ENCODE measurements at regions not wholly inside any gene's neighbourhood (a gene's known extent, or its start where the extent isn't known, plus 50 kb on each side); places are given as distances from the start of the nearest gene placed in this dataset.

DNA sequence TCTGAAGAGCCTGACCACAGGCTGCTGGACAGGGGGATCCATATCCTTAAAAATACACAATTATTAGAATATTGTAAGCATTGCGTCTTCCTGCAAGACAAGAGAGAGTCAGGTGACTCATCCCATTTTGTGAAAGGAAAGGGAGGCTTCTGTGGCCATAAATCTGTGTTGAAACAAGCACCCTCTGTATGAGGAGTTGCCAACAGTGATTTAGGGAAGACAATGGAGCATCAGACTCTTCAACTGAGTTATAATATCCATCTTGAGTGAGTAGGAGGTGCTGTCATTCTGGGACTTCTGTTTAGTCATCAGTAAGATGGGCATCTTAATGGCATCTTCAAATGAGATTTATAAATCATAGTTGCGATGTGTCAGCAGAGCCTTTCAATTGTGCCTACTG, 554.5 kb downstream of the AACS start:
- H3K79me2 ChIP-seq (ENCODE audit: low read length), result no peaks in the 10 kb centered on the region
- H3K36me3 ChIP-seq (ENCODE audit: insufficient read depth, low read length), result no peaks in the 10 kb centered on the region
- no peaks in the 10 kb centered on the region for H3K9me2 ChIP-seq (replicated peaks; ENCODE audit: insufficient read depth, low read length)
- H2AFZ ChIP-seq (ENCODE audit: low read length), result no peak overlapping the region
- no peaks in the 10 kb centered on the region for H3K9me3 ChIP-seq (ENCODE audit: low read length)
- H3K4me2 ChIP-seq (ENCODE audit: low read depth, low read length, poor library complexity, severe bottlenecking), result no peak overlapping the region
- H4K20me1 ChIP-seq (ENCODE audit: insufficient read depth, low read depth, low read length), result no peaks in the 10 kb centered on the region
- no peak for DNase-seq
- H3K9ac ChIP-seq (ENCODE audit: low read length), result no peak overlapping the region
- H3K27me3 ChIP-seq (ENCODE audit: low read length), result no peaks in the 10 kb centered on the region
- H3K4me1 ChIP-seq (ENCODE audit: low read length), result peaks cover 3% of the 10 kb centered on the region
- no peak overlapping the region for H3K4me3 ChIP-seq (ENCODE audit: low read length)
- H3K27ac ChIP-seq (ENCODE audit: low read length), result no peak overlapping the region

DNA sequence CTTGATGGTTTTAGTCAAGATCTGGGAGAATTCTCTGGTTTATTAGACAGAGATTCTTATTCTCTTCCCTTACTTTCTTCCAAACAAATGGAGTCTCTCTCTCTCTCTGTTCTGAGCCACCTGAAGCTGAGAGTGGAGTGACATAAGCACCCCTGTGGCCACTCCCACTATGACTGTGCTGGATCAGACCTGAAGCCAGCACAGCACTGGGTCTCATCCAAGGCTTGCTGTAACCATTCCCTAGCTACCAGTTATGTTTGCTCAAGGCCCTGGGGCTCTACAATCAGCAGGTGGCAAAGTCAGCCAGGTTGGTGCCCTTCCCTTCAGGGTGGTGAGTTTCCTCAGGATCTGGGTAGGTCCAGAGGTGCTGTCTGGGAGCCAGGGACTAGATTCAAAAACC, 568.5 kb downstream of the AACS start:
- Histone ChIP-seq H3K79me2 (ENCODE audit: low read length) (no peaks in the 10 kb centered on the region), H3K27me3 (ENCODE audit: low read length) (no peaks in the 10 kb centered on the region), H2AFZ (ENCODE audit: low read length) (no peak overlapping the region), H3K4me1 (ENCODE audit: low read length) (peaks cover 2% of the 10 kb centered on the region), H3K27ac (ENCODE audit: low read length) (no peak overlapping the region), H3K36me3 (ENCODE audit: insufficient read depth, low read length) (no peaks in the 10 kb centered on the region), H3K9me2 (replicated peaks; ENCODE audit: insufficient read depth, low read length) (no peaks in the 10 kb centered on the region), H4K20me1 (ENCODE audit: insufficient read depth, low read depth, low read length) (no peaks in the 10 kb centered on the region), H3K4me3 (ENCODE audit: low read length) (no peak overlapping the region), H3K9ac (ENCODE audit: low read length) (no peak overlapping the region), H3K4me2 (ENCODE audit: low read depth, low read length, poor library complexity, severe bottlenecking) (no peak overlapping the region), H3K9me3 (ENCODE audit: low read length) (no peaks in the 10 kb centered on the region)
- DNase-seq, result no peak

DNA sequence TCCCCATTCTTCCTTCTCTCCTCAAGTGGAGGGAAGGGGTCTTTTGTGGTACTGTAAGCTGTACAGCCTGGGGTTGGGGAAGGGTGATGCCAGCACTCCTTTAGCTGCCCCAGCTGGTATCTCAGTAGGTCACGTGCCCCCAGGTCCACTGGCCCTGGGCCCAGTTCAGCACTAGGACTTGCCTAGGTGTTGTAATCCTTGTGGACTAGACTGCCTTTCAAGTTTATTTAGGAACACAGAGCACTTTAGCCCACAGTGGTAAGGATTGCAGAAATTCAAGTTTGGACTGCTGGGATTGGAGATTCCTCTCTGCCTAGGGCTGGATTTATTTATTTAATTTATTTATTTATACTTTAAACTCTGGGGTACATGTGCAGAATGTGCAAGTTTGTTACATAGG, 569.6 kb downstream of the AACS start:
- Histone ChIP-seq H3K36me3 (ENCODE audit: insufficient read depth, low read length) (no peaks in the 10 kb centered on the region), H3K79me2 (ENCODE audit: low read length) (no peaks in the 10 kb centered on the region), H3K4me3 (ENCODE audit: low read length) (no peak overlapping the region), H3K4me2 (ENCODE audit: low read depth, low read length, poor library complexity, severe bottlenecking) (no peak overlapping the region), H3K9me2 (replicated peaks; ENCODE audit: insufficient read depth, low read length) (no peaks in the 10 kb centered on the region), H3K27ac (ENCODE audit: low read length) (no peak overlapping the region), H3K9me3 (ENCODE audit: low read length) (no peaks in the 10 kb centered on the region), H3K27me3 (ENCODE audit: low read length) (no peaks in the 10 kb centered on the region), H2AFZ (ENCODE audit: low read length) (no peak overlapping the region), H3K9ac (ENCODE audit: low read length) (no peak overlapping the region), H4K20me1 (ENCODE audit: insufficient read depth, low read depth, low read length) (no peaks in the 10 kb centered on the region), H3K4me1 (ENCODE audit: low read length) (no peaks in the 10 kb centered on the region)
- DNase-seq, result no peak

DNA sequence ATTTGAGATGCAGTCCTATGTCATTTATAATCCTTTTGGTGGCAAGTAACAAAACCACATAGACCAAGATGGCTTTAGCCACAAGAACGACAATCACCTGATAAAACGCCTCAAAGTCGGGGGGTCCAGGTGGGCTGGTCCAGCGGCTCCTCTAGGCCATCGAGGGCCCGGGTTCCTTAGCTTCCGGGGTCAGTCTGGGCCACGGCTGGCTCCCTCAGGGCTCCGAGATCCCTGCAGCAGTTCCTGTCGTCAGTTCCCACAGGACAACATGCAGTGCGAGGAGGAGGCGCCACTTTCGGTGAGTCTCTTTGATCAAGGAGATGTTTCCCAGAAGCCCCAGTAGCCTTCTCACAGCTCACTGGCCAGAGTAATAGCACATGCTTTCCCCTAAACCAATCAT, 574.6 kb downstream of the AACS start:
- H3K4me3 ChIP-seq (ENCODE audit: low read length), result no peak overlapping the region

DNA sequence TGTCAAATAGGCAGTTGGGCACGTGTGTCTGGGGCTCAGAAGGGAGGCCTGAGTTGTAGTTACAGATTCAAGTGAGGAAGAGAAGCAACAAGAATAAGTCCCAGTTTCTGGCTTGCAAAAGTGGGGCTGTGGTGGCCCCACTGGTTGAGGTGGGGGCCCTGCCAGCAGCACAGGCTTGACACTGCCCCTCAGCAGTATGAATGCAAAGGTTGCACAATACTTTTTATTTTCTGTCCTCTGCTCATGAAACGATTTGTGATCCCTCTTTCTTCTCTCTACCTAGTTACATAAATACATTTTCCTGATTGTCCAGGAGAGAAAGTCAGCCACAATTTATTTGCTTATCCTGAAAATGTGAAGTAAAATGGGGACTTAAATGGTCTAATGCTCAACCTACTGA, 577.8 kb downstream of the AACS start:
- no peak overlapping the region for H3K27ac ChIP-seq (ENCODE audit: low read length)
- H4K20me1 ChIP-seq (ENCODE audit: insufficient read depth, low read depth, low read length), result no peaks in the 10 kb centered on the region
- no peak overlapping the region for H3K9ac ChIP-seq (ENCODE audit: low read length)
- H3K27me3 ChIP-seq (ENCODE audit: low read length), result no peaks in the 10 kb centered on the region
- no peaks in the 10 kb centered on the region for H3K9me2 ChIP-seq (replicated peaks; ENCODE audit: insufficient read depth, low read length)
- no peaks in the 10 kb centered on the region for H3K79me2 ChIP-seq (ENCODE audit: low read length)
- H3K36me3 ChIP-seq (ENCODE audit: insufficient read depth, low read length), result no peaks in the 10 kb centered on the region
- no peak for DNase-seq
- H3K4me1 ChIP-seq (ENCODE audit: low read length), result no peaks in the 10 kb centered on the region
- H3K9me3 ChIP-seq (ENCODE audit: low read length), result no peaks in the 10 kb centered on the region
- H3K4me2 ChIP-seq (ENCODE audit: low read depth, low read length, poor library complexity, severe bottlenecking), result no peak overlapping the region
- H2AFZ ChIP-seq (ENCODE audit: low read length), result no peak overlapping the region
- H3K4me3 ChIP-seq (ENCODE audit: low read length), result no peak overlapping the region

More for the DNA sequence above, 574.6 kb downstream of the AACS start:
- Histone ChIP-seq H3K4me2 (ENCODE audit: low read depth, low read length, poor library complexity, severe bottlenecking) (no peak overlapping the region), H3K9me3 (ENCODE audit: low read length) (no peaks in the 10 kb centered on the region), H4K20me1 (ENCODE audit: insufficient read depth, low read depth, low read length) (no peaks in the 10 kb centered on the region), H3K9ac (ENCODE audit: low read length) (no peak overlapping the region), H2AFZ (ENCODE audit: low read length) (no peak overlapping the region), H3K4me1 (ENCODE audit: low read length) (no peaks in the 10 kb centered on the region), H3K27me3 (ENCODE audit: low read length) (no peaks in the 10 kb centered on the region), H3K9me2 (replicated peaks; ENCODE audit: insufficient read depth, low read length) (no peaks in the 10 kb centered on the region), H3K36me3 (ENCODE audit: insufficient read depth, low read length) (no peaks in the 10 kb centered on the region), H3K79me2 (ENCODE audit: low read length) (no peaks in the 10 kb centered on the region), H3K27ac (ENCODE audit: low read length) (no peak overlapping the region)
- no peak for DNase-seq

DNA sequence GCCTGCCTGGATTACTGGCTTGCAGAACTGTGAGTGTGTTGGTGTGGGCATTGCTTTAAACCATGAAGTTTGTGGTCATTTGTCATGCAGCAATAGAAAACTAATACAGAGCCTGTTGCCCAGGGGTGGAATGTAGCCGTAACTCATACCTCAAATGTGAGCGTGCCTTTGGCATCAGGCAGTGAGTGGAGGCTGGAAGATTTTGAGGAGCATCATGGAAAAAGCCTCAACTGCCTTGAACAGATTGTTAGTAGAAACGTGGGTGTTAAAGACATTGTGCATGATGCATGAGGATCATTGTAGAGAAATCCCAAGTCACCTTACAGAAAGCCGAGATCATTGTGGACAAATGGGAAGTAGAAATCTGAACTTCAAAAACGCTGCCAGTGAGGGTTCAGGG, 580.5 kb downstream of the AACS start:
- Histone ChIP-seq H3K4me3 (ENCODE audit: low read length) (no peak overlapping the region), H3K9ac (ENCODE audit: low read length) (no peak overlapping the region), H3K36me3 (ENCODE audit: insufficient read depth, low read length) (no peaks in the 10 kb centered on the region), H3K27me3 (ENCODE audit: low read length) (no peaks in the 10 kb centered on the region), H2AFZ (ENCODE audit: low read length) (no peak overlapping the region), H3K9me3 (ENCODE audit: low read length) (no peaks in the 10 kb centered on the region), H4K20me1 (ENCODE audit: insufficient read depth, low read depth, low read length) (no peaks in the 10 kb centered on the region), H3K4me2 (ENCODE audit: low read depth, low read length, poor library complexity, severe bottlenecking) (no peak overlapping the region), H3K79me2 (ENCODE audit: low read length) (no peaks in the 10 kb centered on the region), H3K27ac (ENCODE audit: low read length) (no peak overlapping the region), H3K4me1 (ENCODE audit: low read length) (no peaks in the 10 kb centered on the region), H3K9me2 (replicated peaks; ENCODE audit: insufficient read depth, low read length) (no peaks in the 10 kb centered on the region)
- no peak for DNase-seq

DNA sequence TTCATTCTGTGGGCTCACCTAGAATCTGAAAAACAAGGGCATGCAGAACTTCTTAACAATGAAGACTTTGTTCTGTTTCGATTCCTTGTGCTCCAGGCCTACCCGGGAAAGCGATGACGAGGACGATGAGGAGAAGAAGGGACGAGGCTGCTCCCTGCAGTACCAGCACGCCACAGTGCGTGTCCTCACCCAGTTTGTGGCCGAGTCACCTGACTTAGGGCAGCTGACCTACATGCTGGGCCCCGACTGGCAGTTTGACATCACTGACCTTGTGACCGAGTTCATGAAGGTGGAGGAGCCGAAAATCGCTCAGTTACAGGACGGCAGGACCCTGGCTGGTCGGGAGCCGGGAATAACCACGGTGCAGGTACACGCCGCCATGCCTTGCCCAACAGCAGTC, 585.4 kb downstream of the AACS start:
- Histone ChIP-seq H2AFZ (ENCODE audit: low read length) (no peak overlapping the region), H3K27me3 (ENCODE audit: low read length) (no peaks in the 10 kb centered on the region; the same call in 1 of the 2 replicates), H3K4me3 (ENCODE audit: low read length) (no peak overlapping the region), H4K20me1 (ENCODE audit: insufficient read depth, low read depth, low read length) (no peaks in the 10 kb centered on the region), H3K79me2 (ENCODE audit: low read length) (no peaks in the 10 kb centered on the region), H3K9me3 (ENCODE audit: low read length) (no peaks in the 10 kb centered on the region), H3K27ac (ENCODE audit: low read length) (no peak overlapping the region), H3K36me3 (ENCODE audit: insufficient read depth, low read length) (no peaks in the 10 kb centered on the region), H3K4me2 (ENCODE audit: low read depth, low read length, poor library complexity, severe bottlenecking) (no peak overlapping the region), H3K9me2 (replicated peaks; ENCODE audit: insufficient read depth, low read length) (no peaks in the 10 kb centered on the region), H3K9ac (ENCODE audit: low read length) (no peak overlapping the region), H3K4me1 (ENCODE audit: low read length) (no peaks in the 10 kb centered on the region)
- no peak for DNase-seq

DNA sequence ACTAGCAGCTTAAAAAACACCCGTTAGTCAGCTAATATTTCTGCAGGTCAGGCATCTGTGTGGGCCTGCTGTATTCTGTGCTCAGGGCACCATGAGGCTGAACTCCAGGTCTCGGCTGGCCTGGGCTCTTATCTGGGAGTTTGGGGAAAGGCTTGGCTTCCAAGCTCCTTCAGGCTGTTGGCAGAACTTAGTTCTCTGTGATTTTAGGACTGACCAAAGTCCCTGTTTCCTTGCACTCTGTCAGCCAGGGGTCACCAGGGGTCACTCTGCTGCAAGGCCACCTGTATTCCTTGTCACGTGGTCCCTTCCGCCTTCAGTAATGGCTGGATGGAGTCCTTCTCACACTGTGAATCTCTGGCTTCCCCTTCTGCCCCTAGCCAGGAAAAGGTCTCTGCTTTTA, 586.4 kb downstream of the AACS start:
- Histone ChIP-seq H3K9me2 (replicated peaks; ENCODE audit: insufficient read depth, low read length) (no peaks in the 10 kb centered on the region), H3K4me1 (ENCODE audit: low read length) (no peaks in the 10 kb centered on the region), H3K4me2 (ENCODE audit: low read depth, low read length, poor library complexity, severe bottlenecking) (no peak overlapping the region), H3K27me3 (ENCODE audit: low read length) (no peaks in the 10 kb centered on the region; the same call in 1 of the 2 replicates), H3K36me3 (ENCODE audit: insufficient read depth, low read length) (no peaks in the 10 kb centered on the region), H4K20me1 (ENCODE audit: insufficient read depth, low read depth, low read length) (no peaks in the 10 kb centered on the region), H3K79me2 (ENCODE audit: low read length) (no peaks in the 10 kb centered on the region), H3K4me3 (ENCODE audit: low read length) (no peak overlapping the region), H3K9me3 (ENCODE audit: low read length) (no peaks in the 10 kb centered on the region), H3K9ac (ENCODE audit: low read length) (no peak overlapping the region), H3K27ac (ENCODE audit: low read length) (no peak overlapping the region), H2AFZ (ENCODE audit: low read length) (no peak overlapping the region)
- DNase-seq, result no peak

DNA sequence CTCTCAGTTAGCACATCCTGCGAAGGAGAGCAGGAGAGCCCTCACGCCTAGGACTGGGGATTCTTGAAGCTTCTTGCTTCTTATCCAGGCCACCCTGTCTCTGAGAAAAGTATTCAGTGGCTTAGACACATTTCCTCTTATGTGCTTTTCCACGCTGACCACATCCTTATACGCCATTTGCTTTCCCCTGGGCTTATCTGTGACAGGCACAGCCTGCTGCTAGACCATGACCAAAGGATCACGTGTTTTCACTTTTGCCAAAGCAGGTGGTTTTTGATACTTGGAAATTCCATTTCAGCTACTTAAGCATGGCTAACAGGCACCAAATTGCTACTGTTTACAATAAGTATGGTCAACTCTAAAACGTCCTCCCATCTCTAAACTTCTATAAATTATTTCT, 587.4 kb downstream of the AACS start:
- Histone ChIP-seq H3K9ac (ENCODE audit: low read length) (no peak overlapping the region), H3K36me3 (ENCODE audit: insufficient read depth, low read length) (no peaks in the 10 kb centered on the region), H2AFZ (ENCODE audit: low read length) (no peak overlapping the region), H3K27me3 (ENCODE audit: low read length) (no peaks in the 10 kb centered on the region; the same call in 1 of the 2 replicates), H3K27ac (ENCODE audit: low read length) (no peak overlapping the region), H3K4me3 (ENCODE audit: low read length) (no peak overlapping the region), H3K9me3 (ENCODE audit: low read length) (no peaks in the 10 kb centered on the region), H3K4me1 (ENCODE audit: low read length) (no peaks in the 10 kb centered on the region), H3K4me2 (ENCODE audit: low read depth, low read length, poor library complexity, severe bottlenecking) (no peak overlapping the region), H3K79me2 (ENCODE audit: low read length) (no peaks in the 10 kb centered on the region), H3K9me2 (replicated peaks; ENCODE audit: insufficient read depth, low read length) (no peaks in the 10 kb centered on the region), H4K20me1 (ENCODE audit: insufficient read depth, low read depth, low read length) (no peaks in the 10 kb centered on the region)
- no peak for DNase-seq
